ENCODE measurements at regions not wholly inside any gene's neighbourhood (a gene's known extent, or its start where the extent isn't known, plus 50 kb on each side); places are given as distances from the start of the nearest gene placed in this dataset.
"Not testable (repeated sequence)": the region's sequence is repeated elsewhere in the genome, so short reads cannot be mapped to it uniquely, and the experiment has no call there.

- no peaks in the 10 kb centered on the region for H3K9me3 ChIP-seq (replicated peaks)
- DNase-seq: no peak
- no peak for TF ChIP-seq CTCF (IDR thresholded peaks at IDR 0.05; ENCODE audit: borderline replicate concordance)
- H3K27ac ChIP-seq (replicated peaks): no peak overlapping the region
- H3K4me1 ChIP-seq: no peaks in the 10 kb centered on the region
- intact Hi-C loops (cut with micrococcal nuclease): no loop called here
- no peaks in the 10 kb centered on the region for H3K36me3 ChIP-seq
- no peak overlapping the region for H3K4me3 ChIP-seq
- H3K27me3 ChIP-seq (ENCODE audit: low read depth): no peaks in the 10 kb centered on the region
Measured at GRCh38 chr14:58772116-58772515, 134.4 kb downstream of the DACT1 start.

DNA sequence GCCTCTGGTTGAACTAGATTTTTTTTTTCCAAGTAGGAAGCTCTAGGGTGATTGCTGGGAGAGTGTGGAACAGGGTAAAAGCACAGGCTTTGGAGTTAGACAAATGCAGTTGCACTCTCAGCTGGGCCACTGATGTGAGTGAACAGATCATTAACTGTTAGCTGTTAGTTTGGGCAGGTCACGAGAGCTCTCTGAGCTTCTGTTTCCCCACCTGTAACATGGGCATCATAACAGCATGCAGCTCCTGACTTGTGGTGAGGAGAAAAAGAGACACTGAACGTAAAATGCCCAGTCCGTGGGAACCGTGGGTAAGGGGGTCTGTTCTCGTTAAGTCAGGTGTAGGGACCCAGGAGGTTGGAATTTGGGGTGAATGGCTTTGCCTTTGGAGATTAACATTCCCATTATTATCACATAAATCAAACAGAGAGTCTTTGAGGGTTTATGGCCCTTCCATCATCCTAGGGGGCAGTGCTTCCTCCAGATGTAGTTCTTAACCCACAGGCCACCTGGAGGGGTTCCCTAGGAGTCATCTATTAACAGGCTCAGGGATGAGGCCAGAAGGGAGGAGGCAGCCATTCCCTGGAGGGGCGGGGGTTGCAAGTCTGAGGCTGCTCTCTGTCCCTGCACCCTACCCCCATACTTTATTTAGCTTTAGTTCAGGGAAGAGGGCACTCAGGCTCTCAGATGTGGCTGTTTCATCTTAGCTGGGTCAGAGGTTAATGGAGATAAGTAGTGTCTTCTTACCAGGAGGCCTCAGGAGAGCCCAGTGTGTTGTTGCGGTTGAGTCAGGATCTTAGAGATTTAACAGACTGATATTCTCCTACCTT lies 135.2 kb downstream of the DACT1 start:
- DNase-seq: no peak
- intact Hi-C loops (cut with micrococcal nuclease): no loop called here
- no peaks in the 10 kb centered on the region for H3K27me3 ChIP-seq (ENCODE audit: low read depth)
- no peaks in the 10 kb centered on the region for H3K4me1 ChIP-seq
- H3K36me3 ChIP-seq: no peaks in the 10 kb centered on the region
- TF ChIP-seq CTCF (IDR thresholded peaks at IDR 0.05; ENCODE audit: borderline replicate concordance): no peak
- no peak overlapping the region for H3K4me3 ChIP-seq
- no peaks in the 10 kb centered on the region for H3K9me3 ChIP-seq (replicated peaks)
- H3K27ac ChIP-seq (replicated peaks): no peak overlapping the region

GRCh38 chr14:58774531-58774930 lies 136.8 kb downstream of the DACT1 start:
- Histone ChIP-seq H3K4me1 (no peaks in the 10 kb centered on the region), H3K27me3 (ENCODE audit: low read depth) (no peaks in the 10 kb centered on the region), H3K4me3 (no peak overlapping the region), H3K9me3 (replicated peaks) (no peaks in the 10 kb centered on the region), H3K27ac (replicated peaks) (no peak overlapping the region), H3K36me3 (no peaks in the 10 kb centered on the region)
- DNase-seq: no peak
- TF ChIP-seq CTCF (IDR thresholded peaks at IDR 0.05; ENCODE audit: borderline replicate concordance): no peak
- intact Hi-C loops (cut with micrococcal nuclease): no loop called here

DNA sequence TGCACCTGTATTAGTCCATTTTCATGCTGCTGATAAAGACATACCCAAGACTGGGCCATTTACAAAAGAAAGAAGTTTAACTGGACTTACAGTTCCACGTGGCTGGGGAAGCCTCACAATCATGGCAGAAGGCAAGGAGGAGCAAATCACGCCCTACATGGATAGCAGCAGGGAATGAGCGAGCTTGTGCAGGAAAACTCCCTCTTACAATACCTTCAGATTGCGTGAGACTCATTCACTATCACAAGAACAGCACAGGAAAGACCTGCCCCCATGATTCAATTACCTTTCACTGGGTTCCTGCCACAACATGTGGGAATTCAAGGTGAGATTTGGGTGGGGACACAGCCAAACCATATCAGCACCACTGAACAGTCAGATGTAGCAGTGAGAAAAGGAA lies 137.4 kb downstream of the DACT1 start:
- intact Hi-C loops (cut with micrococcal nuclease): not testable (repeated sequence)

DNA sequence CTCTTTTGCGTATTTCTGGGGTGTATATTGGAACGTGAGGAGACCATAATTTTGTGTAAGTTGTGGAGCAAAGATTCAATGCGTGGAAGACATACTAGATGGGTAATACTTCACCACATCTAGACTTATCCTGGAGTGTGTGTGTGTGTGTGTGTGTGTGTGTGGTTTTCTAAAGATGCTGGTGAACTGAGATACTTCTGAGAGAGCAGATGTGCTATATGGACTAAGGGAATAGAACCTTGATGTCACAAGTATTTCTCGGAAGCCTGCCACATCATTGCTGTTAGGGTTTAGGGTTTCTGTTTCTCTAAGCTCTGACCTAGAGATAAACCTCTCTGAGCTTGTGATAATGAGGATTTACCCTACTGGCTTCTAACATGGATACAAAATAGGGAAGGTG lies 138.8 kb downstream of the DACT1 start:
- no peak overlapping the region for H3K4me3 ChIP-seq
- no peaks in the 10 kb centered on the region for H3K4me1 ChIP-seq
- no peak for TF ChIP-seq CTCF (IDR thresholded peaks at IDR 0.05; ENCODE audit: borderline replicate concordance)
- no peaks in the 10 kb centered on the region for H3K27me3 ChIP-seq (ENCODE audit: low read depth)
- intact Hi-C loops (cut with micrococcal nuclease): no loop called here
- no peak overlapping the region for H3K27ac ChIP-seq (replicated peaks)
- no peak for DNase-seq
- no peaks in the 10 kb centered on the region for H3K9me3 ChIP-seq (replicated peaks)
- no peaks in the 10 kb centered on the region for H3K36me3 ChIP-seq

More for the DNA sequence above, 137.4 kb downstream of the DACT1 start:
- not testable (repeated sequence) for H3K27ac ChIP-seq (replicated peaks); H3K4me3 ChIP-seq; H3K9me3 ChIP-seq (replicated peaks); H3K4me1 ChIP-seq; H3K36me3 ChIP-seq; DNase-seq; H3K27me3 ChIP-seq (ENCODE audit: low read depth)

DNA sequence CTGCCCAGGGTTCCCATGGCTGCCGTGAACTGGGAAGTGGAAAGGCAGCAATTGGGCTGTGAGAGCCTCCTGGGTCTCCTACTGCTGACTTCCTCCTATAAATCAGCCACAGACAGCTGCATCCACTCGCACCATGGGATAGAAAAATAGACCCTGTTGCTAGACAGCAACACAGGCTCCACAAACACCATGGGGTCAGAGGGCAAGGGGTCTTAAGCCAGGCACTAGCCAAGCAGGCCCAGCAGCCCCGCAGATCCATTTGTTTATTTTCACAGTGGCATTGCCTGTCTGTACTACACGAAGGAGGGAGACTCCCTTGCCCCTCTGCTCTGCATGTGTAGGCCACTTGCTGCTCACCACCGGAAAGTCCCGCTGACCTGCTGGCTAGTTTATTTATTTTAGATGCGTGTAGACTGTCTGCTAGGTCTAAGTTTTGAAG lies 139.8 kb downstream of the DACT1 start:
- DNase-seq: no peak
- H3K27ac ChIP-seq (replicated peaks): no peak overlapping the region
- no peaks in the 10 kb centered on the region for H3K36me3 ChIP-seq
- H3K4me3 ChIP-seq: no peak overlapping the region
- no peaks in the 10 kb centered on the region for H3K4me1 ChIP-seq
- H3K9me3 ChIP-seq (replicated peaks): no peaks in the 10 kb centered on the region
- intact Hi-C loops (cut with micrococcal nuclease): no loop called here
- no peak for TF ChIP-seq CTCF (IDR thresholded peaks at IDR 0.05; ENCODE audit: borderline replicate concordance)
- H3K27me3 ChIP-seq (ENCODE audit: low read depth): no peaks in the 10 kb centered on the region

Measured in left ventricle myocardium inferior (tissue), 1 donor.